Stimulated activated naive CD8-positive, alpha-beta T cell treated with anti-CD3 and anti-CD28 coated beads, Interleukin-15, Interleukin-2, amounts not matched to agents 100 U/mL and 50 U/mL, for 24 hours (primary cell): ENCODE measurements at regions not wholly inside any gene's neighbourhood (a gene's known extent, or its start where the extent isn't known, plus 50 kb on each side); places are given as distances from the start of the nearest gene placed in this dataset.
"Not testable (repeated sequence)": the region's sequence is repeated elsewhere in the genome, so short reads cannot be mapped to it uniquely, and the experiment has no call there.

ENCODE experiments used
- ATAC-seq: fragments of 150-1000 bp; cut with Tn5 transposase; one replicate; pipeline ENCODE4 v1.10.0; 2021
- DNase-seq: peaks from one replicate; pipeline ENCODE4 v3.0.0; 2021

GRCh38 chr6:121876721-121877120 is 441.3 kb downstream of the GJA1 start:
- DNase-seq = no peak
- no peak for ATAC-seq

- DNase-seq = no peak
- ATAC-seq = no peak
Observed at GRCh38 chr6:121879149-121879548, 443.7 kb downstream of the GJA1 start.

GRCh38 chr6:121880831-121881230 is 445.4 kb downstream of the GJA1 start:
- no peak for DNase-seq
- no peak for ATAC-seq

DNA sequence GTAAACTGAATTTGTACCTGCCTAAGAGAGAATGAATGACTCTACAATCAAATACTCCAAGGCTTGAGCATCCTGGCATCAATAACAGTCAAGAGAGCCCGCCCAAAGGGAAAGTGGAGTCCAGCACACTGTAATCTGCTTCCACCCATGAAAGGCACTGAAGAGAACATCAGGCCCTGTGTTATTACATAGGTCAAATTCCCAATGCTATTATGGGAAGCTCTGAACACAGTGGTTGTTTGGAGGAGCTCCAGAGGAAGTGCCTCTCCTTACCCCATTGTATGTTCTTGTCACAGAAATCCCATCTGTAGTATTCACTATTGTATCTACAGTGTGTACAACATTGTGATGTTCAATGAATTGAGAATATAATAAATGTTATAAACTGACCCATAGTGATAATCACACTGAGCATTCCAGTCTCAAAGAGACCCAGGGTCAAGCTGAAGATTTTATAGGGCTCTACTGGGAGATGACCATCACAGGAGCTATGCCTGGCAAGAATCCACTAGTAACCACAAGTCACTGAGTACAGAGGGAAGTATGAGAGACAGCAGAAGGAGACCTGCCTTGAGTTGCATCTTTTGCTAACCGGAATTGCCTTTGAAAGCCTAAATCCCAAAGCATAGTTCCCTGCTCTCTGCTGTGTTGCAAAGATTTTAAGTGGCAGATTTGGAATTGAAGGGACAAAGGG is 446.7 kb downstream of the GJA1 start:
- no peak for ATAC-seq
- no peak for DNase-seq

DNA sequence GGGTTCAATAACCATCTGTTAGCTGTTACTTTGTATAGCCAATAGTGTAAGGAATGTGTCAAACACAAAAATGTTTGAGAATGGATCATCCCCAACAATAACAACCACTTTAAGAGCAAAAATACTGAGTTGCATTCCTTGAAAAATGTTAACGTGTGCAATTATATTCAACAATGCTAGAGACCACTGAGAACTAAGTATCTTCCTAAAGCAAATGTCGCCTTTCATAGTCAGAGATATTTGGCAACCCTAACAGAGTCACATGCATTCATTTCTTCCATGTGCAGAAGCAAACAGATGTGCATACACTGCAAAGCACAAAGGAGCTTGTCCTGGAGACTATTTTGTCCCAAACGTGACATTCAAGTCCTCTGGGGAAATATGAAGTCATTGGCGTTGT is 448.6 kb downstream of the GJA1 start:
- DNase-seq (no peak), ATAC-seq (no peak)

- no peak for ATAC-seq
- DNase-seq = no peak
Observed at GRCh38 chr6:121884620-121885019, 449.2 kb downstream of the GJA1 start.

DNA sequence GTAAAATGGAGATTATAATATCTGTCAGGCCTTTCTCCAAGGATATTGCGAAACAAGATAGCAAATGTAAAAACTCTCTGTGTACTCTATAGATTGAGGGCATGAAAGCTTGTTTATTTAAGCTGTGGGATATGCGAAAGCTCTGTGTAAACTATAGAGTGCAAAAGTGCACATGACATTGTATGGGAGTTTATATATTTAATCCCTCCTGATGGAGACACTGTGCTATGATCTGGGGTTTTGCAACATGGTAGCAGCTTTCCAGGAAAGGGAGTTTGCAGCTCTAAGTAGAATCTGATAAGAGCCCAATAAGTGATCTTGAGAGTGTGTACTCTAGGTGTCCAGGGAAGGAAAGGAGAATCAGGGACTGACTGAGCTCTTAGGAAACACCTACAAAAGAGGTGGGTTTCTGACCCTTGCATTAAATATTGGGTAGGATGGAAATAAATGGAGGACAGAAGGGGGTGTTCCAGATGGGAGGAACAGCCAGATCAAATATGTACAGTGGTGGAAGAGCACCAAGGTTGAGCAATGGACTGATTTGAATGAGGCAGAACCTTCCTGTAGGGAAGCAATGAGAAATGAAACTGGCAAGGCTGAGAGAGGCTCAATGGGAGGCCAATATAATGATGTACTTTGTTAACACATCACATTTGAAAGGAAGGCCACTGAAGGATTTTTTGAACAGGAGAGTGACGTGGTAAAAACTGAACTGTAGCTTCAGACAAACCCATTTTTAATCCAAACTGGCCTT is 450.1 kb downstream of the GJA1 start:
- ATAC-seq (no peak), DNase-seq (no peak)

DNA sequence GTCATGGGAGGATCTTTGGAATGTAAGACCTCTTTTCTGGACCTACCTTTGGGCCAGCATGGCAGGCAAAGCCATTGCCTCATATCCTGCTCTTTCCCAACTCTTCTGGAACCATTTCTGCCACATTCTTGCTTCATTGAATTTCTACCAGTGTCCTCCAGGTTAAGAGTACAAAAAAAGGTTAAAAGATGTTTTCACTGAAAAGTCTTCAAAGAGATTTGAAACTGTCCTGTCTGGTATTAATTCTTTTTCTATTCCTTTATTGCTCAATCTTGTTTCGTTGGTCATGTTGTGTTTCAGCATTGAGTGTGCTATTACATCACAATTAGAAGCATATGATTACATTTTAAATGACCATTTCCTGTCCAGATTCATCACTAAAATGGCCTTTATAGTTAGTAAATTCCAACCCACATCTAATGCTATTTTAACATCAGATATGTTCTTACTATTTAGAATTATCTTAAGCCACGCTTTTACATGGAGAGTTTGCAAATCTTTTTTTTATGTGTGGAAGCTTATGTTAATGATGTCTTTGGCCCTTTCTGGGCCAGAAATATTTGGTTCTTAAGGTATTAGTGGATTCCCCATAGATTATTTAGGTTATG is 450.9 kb downstream of the GJA1 start:
- DNase-seq = no peak

GRCh38 chr6:121887724-121888123 is 452.3 kb downstream of the GJA1 start:
- ATAC-seq (no peak), DNase-seq (no peak)

More for the DNA sequence above, 450.9 kb downstream of the GJA1 start:
- ATAC-seq = no peak

DNA sequence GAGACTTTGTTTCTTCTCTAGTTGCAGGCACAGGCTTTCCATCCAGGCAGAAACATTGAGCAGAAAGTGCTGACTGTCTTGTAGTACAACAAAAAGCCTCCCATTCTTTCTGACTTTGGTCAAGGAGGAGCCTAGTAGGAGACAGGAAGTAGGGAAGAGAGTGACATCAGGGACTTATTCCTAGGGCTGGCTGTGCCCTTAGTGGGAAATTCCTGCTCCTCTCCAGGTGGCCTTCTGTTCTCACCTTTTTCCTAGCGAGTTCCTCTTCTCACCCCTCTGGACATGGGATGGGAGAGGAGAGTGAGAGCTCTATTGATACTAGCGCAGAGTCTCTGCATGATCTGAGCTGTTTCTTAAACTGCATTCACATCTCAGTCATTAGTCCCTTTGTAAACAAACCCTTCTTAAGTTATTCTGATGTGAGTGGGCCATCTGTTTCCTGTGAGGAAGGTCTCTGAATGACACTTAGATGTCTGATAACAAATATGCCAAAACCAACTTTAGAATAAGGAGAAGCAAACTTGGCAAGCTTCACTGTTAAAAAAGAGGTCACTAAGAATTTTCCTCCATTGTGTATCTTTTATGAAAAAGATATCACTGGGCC is 455.0 kb downstream of the GJA1 start:
- ATAC-seq = no peak
- DNase-seq = no peak

GRCh38 chr6:121895731-121896130 is 460.3 kb downstream of the GJA1 start:
- not testable (repeated sequence) for ATAC-seq, DNase-seq

GRCh38 chr6:121896363-121896762 is 460.9 kb downstream of the GJA1 start:
- DNase-seq (no peak), ATAC-seq (no peak)

DNA sequence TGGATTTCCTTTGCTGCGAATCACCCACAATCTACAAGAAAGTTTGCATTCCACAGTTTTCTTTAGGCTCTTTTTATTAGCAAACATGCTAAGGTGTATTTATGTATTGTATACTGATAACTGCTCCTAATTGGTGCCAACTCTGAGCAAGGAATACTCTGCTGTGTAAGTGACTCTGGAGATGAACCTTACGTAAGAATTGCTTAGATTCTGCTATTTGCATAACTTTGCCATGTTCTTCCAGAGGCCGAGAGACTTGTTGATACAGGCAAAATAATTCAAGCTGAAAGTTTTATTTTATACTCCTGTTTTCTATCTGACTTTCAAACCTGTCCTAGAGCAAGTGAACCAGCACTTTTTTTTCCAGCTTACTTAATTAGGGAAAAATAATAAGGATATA is 461.3 kb downstream of the GJA1 start:
- DNase-seq = no peak

DNA sequence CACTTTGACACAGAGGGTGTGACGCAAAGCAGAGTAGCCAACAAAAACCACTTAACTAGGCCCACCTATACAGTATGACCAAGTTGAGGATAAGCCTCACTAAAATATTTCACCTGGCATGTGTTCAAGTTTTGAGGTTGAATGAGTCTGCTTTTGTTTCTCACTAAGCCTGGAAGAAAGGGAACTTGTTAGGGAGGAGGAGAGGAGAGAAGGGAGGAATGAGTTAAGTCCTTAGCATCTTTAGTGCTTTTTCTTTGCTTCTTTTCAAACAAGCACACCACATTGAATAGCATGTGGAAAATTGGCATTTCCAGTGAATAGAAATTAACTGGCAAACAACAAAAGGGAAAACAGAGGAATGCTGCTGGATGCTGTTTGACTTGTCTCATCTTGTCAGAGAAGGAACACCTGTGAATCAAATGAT is 461.9 kb downstream of the GJA1 start:
- ATAC-seq (no peak), DNase-seq (no peak)

More for the DNA sequence above, 461.3 kb downstream of the GJA1 start:
- no peak for ATAC-seq

- DNase-seq (no peak), ATAC-seq (no peak)
Observed at GRCh38 chr6:121901432-121901831, 466.0 kb downstream of the GJA1 start.

DNA sequence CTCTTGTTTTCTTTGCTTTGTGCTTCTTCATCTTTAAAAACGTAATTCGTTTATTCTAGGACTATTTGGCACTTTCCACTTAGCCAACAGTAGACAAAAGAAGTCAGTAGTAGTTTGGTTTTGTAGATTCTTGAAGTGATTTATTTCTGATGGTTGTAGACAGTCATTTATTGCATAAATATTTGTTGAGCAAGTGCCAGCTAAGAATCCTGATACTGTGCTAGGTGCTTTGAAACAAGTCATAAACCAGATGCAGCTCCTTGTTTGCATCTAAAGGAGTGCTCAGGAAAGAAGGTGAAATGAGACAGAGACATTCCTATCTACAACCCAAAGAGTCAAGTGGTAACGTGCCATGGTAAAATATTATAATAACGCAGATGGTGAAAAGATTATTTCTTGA is 469.1 kb downstream of the GJA1 start:
- ATAC-seq (no peak), DNase-seq (no peak)

DNA sequence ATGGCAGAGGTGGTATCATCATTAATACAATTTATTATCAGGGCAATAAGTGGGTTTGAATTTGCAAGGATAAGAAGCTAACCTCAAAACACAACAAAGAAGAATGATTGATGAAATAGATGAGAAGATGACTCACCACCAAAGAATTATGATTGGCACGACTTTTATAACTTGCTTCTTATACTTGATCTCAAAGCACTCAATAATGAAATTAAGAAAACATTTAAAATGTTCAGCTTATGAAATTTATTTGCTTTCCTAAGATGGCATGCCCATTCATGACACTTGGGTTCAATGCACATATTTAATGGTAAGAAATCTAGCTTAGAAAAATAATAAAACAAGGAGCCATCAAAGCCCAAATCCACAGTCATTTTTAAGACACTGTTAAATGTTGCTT is 477.5 kb downstream of the GJA1 start:
- DNase-seq (no peak), ATAC-seq (no peak)

GRCh38 chr6:121917263-121917829 is 481.9 kb downstream of the GJA1 start:
- no peak for DNase-seq
- no peak for ATAC-seq

DNA sequence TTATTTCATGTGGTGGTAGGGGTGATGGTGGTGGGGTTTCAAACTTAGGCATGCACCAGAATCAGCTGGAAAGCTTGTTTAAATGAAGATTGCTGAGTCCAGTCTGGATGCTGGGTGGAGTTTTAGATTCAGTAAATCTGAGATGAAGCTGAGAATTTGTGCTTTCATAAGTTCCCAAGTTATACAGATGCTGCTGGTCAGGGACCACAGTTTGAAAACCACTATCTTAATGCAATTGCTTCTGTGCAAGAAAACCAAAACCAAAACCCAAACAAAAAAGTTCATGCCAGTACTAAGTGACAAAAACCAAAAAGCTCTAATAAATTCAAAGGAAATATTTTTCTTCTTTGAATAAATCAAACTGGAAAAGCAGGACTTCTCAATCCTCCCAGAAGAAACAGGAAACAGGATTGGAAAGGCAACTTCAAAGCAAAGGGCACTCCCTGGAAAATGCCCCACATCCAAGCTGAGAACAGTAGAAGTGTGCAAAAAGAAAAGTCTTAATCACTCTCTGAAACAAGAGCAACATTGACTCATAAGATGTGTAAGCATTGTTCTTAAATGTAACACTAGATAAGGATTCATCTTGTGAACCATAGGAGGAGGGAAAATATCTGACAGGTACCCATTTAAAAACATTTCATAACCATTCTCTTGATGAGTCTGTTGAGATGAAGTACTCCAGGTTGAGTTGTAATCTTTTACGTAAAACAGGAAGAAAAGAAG is 481.5 kb upstream of the HSF2 start:
- DNase-seq = no peak
- no peak for ATAC-seq

DNA sequence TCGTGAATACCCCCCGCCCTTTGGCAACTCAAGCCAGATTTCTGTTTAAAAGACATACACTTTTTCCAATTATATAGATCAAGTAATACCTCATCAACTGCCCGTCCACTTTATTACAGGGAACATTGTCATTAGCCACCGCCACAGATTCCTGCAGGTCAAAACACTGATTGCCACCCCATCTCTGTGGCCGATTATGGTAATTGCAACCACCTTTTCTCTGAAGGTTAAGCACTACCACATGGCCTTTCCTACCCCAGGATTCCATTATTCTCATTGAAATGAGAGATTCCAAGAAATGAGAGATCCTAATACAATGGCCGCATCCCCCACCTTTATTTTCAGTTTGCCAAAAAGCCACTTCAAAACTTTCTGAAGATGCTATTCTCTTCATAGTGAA is 478.8 kb upstream of the HSF2 start:
- ATAC-seq (no peak), DNase-seq (no peak)

GRCh38 chr6:121925024-121925423 is 474.4 kb upstream of the HSF2 start:
- ATAC-seq (peak; percentile 63), DNase-seq (no peak)
